OCI-LY1 (cell line): ENCODE measurements at regions not wholly inside any gene's neighbourhood (a gene's known extent, or its start where the extent isn't known, plus 50 kb on each side); places are given as distances from the start of the nearest gene placed in this dataset.
"Not testable (repeated sequence)": the region's sequence is repeated elsewhere in the genome, so short reads cannot be mapped to it uniquely, and the experiment has no call there.

ENCODE experiments used
- H2AFZ ChIP-seq: fragments of 200-600 bp; sonication (generic), shearing (Covaris generic); 2 replicates; pipeline ENCODE4 v1.6.0; 2014; ENCODE audit warnings: antibody characterized with exemption, mild to moderate bottlenecking, low read length
- H3F3A ChIP-seq: fragments of 200-600 bp; sonication (generic), shearing (Covaris generic); 2 replicates; pipeline ENCODE4 v1.6.0; 2014; ENCODE audit warnings: mild to moderate bottlenecking, antibody characterized with exemption, low read length, moderate library complexity; ENCODE audit not compliant: insufficient read depth
- H3K27ac ChIP-seq: fragments of 200-600 bp; sonication (generic); 2 replicates; pipeline ENCODE4 v1.5.1; 2014; ENCODE audit warnings: low read length, mixed run types, mild to moderate bottlenecking, low read depth; ENCODE audit not compliant: poor library complexity, severe bottlenecking
- H3K27me3 ChIP-seq: fragments of 200-600 bp; sonication (generic); 2 replicates; pipeline ENCODE4 v1.6.0; 2014; ENCODE audit warnings: antibody characterized with exemption, mild to moderate bottlenecking, low read length, moderate library complexity; ENCODE audit not compliant: insufficient read depth
- H3K36me3 ChIP-seq: fragments of 200-600 bp; sonication (generic); 2 replicates; pipeline ENCODE4 v1.6.1; 2014; ENCODE audit warnings: mild to moderate bottlenecking, antibody characterized with exemption, low read length, moderate library complexity, mixed read lengths; ENCODE audit not compliant: insufficient read depth
- H3K4me1 ChIP-seq: fragments of 200-600 bp; sonication (generic); 2 replicates; pipeline ENCODE4 v1.5.1; 2014; ENCODE audit warnings: mild to moderate bottlenecking, low read length, moderate library complexity; ENCODE audit not compliant: insufficient read depth, severe bottlenecking
- H3K4me2 ChIP-seq: fragments of 200-600 bp; sonication (generic), shearing (Covaris generic); 2 replicates; pipeline ENCODE4 v1.6.1; 2014; ENCODE audit warnings: low read length
- H3K4me3 ChIP-seq: fragments of 200-600 bp; sonication (generic); 2 replicates; pipeline ENCODE4 v1.5.1; 2014; ENCODE audit warnings: low read length, low read depth, mild to moderate bottlenecking, mixed read lengths; ENCODE audit not compliant: poor library complexity, severe bottlenecking
- H3K79me2 ChIP-seq: fragments of 200-600 bp; shearing (Covaris generic); 2 replicates; pipeline ENCODE4 v1.6.1; 2016; ENCODE audit warnings: mixed run types, low read length, mixed read lengths; ENCODE audit not compliant: insufficient read depth
- H3K9ac ChIP-seq: fragments of 200-600 bp; sonication (generic), shearing (Covaris generic); 2 replicates; pipeline ENCODE4 v1.6.1; 2014; ENCODE audit warnings: mild to moderate bottlenecking, low read length, mixed read lengths
- H3K9me2 ChIP-seq: fragments of 200-600 bp; sonication (generic), shearing (Covaris generic); 2 replicates; pipeline ENCODE4 v1.6.1; 2014; ENCODE audit warnings: low read depth, mild to moderate bottlenecking, low read length, mixed read lengths
- H3K9me3 ChIP-seq: fragments of 200-600 bp; shearing (Covaris generic); 2 replicates; pipeline ENCODE4 v1.6.1; 2014; ENCODE audit warnings: low read length, mixed read lengths
- H4K20me1 ChIP-seq: fragments of 200-600 bp; sonication (generic), shearing (Covaris generic); 2 replicates; pipeline ENCODE4 v1.6.0; 2016; ENCODE audit warnings: mild to moderate bottlenecking, low read length; ENCODE audit not compliant: insufficient read depth
- CTCF ChIP-seq: fragments of 200-600 bp; sonication (generic), shearing (Covaris generic); IDR thresholded peaks from 2 replicates; pipeline ENCODE4 v1.5.1; 2017; ENCODE audit warnings: mild to moderate bottlenecking, antibody characterized with exemption, low read length, moderate library complexity, mixed read lengths

DNA sequence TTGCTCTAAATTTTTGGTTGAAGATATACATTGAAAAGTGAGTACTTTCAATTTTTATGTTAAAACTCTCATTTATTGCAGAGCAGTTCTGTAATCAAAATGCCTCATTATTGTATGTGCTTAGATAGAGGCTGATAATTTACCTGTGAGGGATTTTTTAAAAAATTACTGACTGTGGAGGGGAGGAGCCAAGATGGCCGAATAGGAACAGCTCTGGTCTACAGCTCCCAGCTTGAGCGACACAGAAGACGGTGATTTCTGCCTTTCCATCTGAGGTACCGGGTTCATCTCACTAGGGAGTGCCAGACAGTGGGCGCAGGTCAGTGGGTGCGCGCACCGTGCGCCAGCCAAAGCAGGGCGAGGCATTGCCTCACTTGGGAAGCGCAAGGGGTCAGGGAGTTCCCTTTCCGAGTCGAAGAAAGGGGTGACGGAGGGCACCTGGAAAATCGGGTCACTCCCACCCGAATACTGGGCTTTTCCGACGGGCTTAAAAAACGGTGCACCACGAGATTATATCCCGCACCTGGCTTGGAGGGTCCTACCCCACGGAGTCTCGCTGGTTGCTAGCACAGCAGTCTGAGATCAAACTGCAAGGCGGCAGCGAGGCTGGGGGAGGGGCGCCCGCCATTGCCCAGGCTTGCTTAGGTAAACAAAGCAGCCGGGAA lies 89.4 kb downstream of the DDX11 start:
- not testable (repeated sequence) for H3K9me2 ChIP-seq, H3K36me3 ChIP-seq, H3K4me2 ChIP-seq, H3K27ac ChIP-seq, H3K9me3 ChIP-seq, H3K79me2 ChIP-seq, H3F3A ChIP-seq, H3K27me3 ChIP-seq, H3K9ac ChIP-seq, H2AFZ ChIP-seq, H4K20me1 ChIP-seq, H3K4me1 ChIP-seq, H3K4me3 ChIP-seq

DNA sequence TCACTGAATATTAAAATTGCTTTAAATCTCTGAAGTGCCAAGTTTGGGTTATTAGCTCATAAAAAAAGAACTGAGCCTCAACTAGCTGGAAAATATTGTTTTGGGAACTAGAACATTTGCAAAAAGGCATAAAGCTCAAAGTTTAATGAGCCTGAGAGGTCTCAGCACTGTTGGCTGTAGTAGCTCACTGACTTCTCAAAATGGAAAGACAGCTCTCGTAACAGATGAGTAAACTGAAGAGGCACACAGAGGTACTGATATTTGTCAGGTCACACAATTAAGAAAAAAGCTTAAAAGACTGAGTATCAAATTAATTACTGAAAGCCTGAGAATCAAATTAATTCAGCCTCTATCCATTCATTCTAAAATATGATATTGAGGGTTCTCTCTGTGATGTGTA lies 100.6 kb downstream of the DDX11 start:
- not testable (repeated sequence) for H3K9me2 ChIP-seq, H4K20me1 ChIP-seq, H3K27me3 ChIP-seq, H3K4me3 ChIP-seq, H3K79me2 ChIP-seq, H3K9ac ChIP-seq, H3K9me3 ChIP-seq, H3K4me2 ChIP-seq, H2AFZ ChIP-seq, H3K36me3 ChIP-seq, H3F3A ChIP-seq
- peaks cover 16% of the 10 kb centered on the region for H3K4me1 ChIP-seq
- peak overlapping the region; percentile 59 for H3K27ac ChIP-seq

- H3K4me3 ChIP-seq, H3K9me2 ChIP-seq, H3K36me3 ChIP-seq, H3K9me3 ChIP-seq, H3K9ac ChIP-seq, H4K20me1 ChIP-seq, H3K79me2 ChIP-seq, H2AFZ ChIP-seq, H3K27ac ChIP-seq, H3F3A ChIP-seq, H3K27me3 ChIP-seq, H3K4me2 ChIP-seq: not testable (repeated sequence)
- peak; percentile 8; the same call in 1 of the 2 replicates for TF ChIP-seq CTCF
- H3K4me1 ChIP-seq, result peaks cover 24% of the 10 kb centered on the region
Measured at GRCh38 chr12:31177514-31177913, 103.9 kb downstream of the DDX11 start.

DNA sequence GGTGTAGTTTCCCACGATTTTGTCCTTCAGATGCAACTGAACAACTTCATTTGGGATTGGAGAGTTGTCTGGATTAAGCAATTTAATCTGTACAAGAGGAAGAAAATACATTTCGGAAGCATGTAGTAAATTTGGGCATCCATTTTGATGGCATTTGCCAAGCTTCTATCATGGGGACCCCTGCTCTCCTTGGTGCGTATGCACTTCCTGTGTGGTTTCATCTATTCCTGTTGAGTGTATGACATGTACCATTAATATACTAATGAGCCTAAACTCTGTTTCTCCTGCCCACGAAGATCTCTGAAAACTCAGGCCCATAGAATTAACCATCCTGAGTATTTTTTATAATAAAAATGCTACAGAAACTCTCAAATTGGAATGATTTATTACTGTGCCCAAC lies 105.2 kb downstream of the DDX11 start:
- not testable (repeated sequence) for H3F3A ChIP-seq, H4K20me1 ChIP-seq, H3K4me2 ChIP-seq, H3K79me2 ChIP-seq, H3K27me3 ChIP-seq, H3K9me3 ChIP-seq, H3K4me3 ChIP-seq, H3K9me2 ChIP-seq, H3K36me3 ChIP-seq, H2AFZ ChIP-seq, H3K9ac ChIP-seq
- H3K27ac ChIP-seq, result peak overlapping the region; percentile 54
- peaks cover 24% of the 10 kb centered on the region for H3K4me1 ChIP-seq

- not testable (repeated sequence) for H3K9me3 ChIP-seq, H3K4me3 ChIP-seq, H3K79me2 ChIP-seq, H2AFZ ChIP-seq, H3F3A ChIP-seq, H3K9ac ChIP-seq, H3K27me3 ChIP-seq, H3K9me2 ChIP-seq, H3K36me3 ChIP-seq, H4K20me1 ChIP-seq
- H3K4me2 ChIP-seq, result 0 out of 2 replicates have a peak overlapping the region, but pooled peaks have one; percentile 32
- H3K4me1 ChIP-seq, result peaks cover 21% of the 10 kb centered on the region
- H3K27ac ChIP-seq, result peak overlapping the region; percentile 54
Measured at GRCh38 chr12:31179627-31180237, 106.1 kb downstream of the DDX11 start.

- not testable (repeated sequence) for H3K27me3 ChIP-seq, H3K27ac ChIP-seq, H3K4me3 ChIP-seq, H3K4me2 ChIP-seq, H3K9ac ChIP-seq, H3K79me2 ChIP-seq, H3K9me2 ChIP-seq, H4K20me1 ChIP-seq, H2AFZ ChIP-seq, H3F3A ChIP-seq, H3K36me3 ChIP-seq, H3K9me3 ChIP-seq
- peaks cover 16% of the 10 kb centered on the region for H3K4me1 ChIP-seq
Measured at GRCh38 chr12:31182571-31182970, 108.9 kb downstream of the DDX11 start.

DNA sequence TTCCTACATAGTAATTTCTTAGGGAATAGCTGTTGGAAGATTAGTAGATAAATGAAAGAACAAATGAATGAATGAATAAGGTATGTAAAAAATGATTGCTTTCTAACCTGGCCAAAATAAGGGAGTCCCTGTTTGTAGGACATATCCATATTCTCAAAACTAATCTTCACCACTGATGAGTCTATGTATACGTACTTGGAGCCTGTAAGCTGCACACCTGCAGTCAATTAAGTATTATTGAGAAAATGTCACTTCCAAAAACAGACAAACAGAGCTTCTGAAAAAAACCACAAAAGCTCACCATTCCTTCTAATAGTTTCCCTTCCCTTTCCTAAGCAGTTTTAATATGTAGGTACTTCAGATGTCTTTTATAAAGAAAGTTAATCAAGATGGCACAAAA lies 109.4 kb downstream of the DDX11 start:
- not testable (repeated sequence) for H3K4me2 ChIP-seq, H3K9ac ChIP-seq, H3K27ac ChIP-seq, H3F3A ChIP-seq, H3K9me3 ChIP-seq, H3K79me2 ChIP-seq, H3K4me3 ChIP-seq, H4K20me1 ChIP-seq, H3K27me3 ChIP-seq, H3K36me3 ChIP-seq, H3K9me2 ChIP-seq, H2AFZ ChIP-seq
- H3K4me1 ChIP-seq, result peaks cover 16% of the 10 kb centered on the region
